ENCODE measurements at regions not wholly inside any gene's neighbourhood (a gene's known extent, or its start where the extent isn't known, plus 50 kb on each side); places are given as distances from the start of the nearest gene placed in this dataset.

GRCh38 chr13:97131447-97131846 is 90.7 kb upstream of the MBNL2 start:
- ChIA-PET POLR2A (no interaction called here), CTCF (ENCODE audit: low intra/inter-chr PET ratio, low total read pairs) (no interaction called here)
- H3K4me2 ChIP-seq (ENCODE audit: low read depth, low read length), result no peak overlapping the region
- in situ Hi-C loops (cut with HindIII; ENCODE audit: extremely low pct_ligation_motif_present, low pct_unique_long_range_greater_than_20kb), result no loop called here
- no peak overlapping the region for H3K4me3 ChIP-seq (replicated peaks in 1 of 3; ENCODE audit: insufficient read depth in 1 of 3, low read depth in 2 of 3, low read length in 3 of 3)
- no peak overlapping the region for H3K27ac ChIP-seq (ENCODE audit: extremely low read length, insufficient read depth, low read length)
- DNase-seq (ENCODE audit: low spot score) (no peak), FAIRE-seq (no peak), ATAC-seq (no peak)
- no peak overlapping the region for H2AFZ ChIP-seq (ENCODE audit: low read length)
- no peaks in the 10 kb centered on the region for H4K20me1 ChIP-seq (ENCODE audit: insufficient read depth, low read length)
- 44% methylated on average over 4 of the region's 4 CpGs for WGBS (ENCODE audit: low lambda C conversion rate)
- H3K9ac ChIP-seq (ENCODE audit: insufficient read depth, low read depth, low read length), result no peak overlapping the region
- H3K27me3 ChIP-seq (ENCODE audit: control insufficient read depth in 1 of 2, insufficient read depth in 2 of 2, low read length in 2 of 2), result no peaks in the 10 kb centered on the region
- BruUV-seq (replicated peaks), result no TSS peak
- TF ChIP-seq ZNF18 (CRISPR knock-in tag; IDR thresholded peaks at IDR 0.05; ENCODE audit: insufficient replicate concordance) (no peak), TFDP1 (CRISPR knock-in tag; IDR thresholded peaks at IDR 0.05; ENCODE audit: borderline replicate concordance) (no peak), ZNF674 (CRISPR knock-in tag; IDR thresholded peaks at IDR 0.05; ENCODE audit: low read depth) (no peak), ZNF441 (CRISPR knock-in tag; IDR thresholded peaks at IDR 0.05; ENCODE audit: borderline replicate concordance) (no peak), SKI (IDR thresholded peaks at IDR 0.05; ENCODE audit: partially characterized antibody) (no peak), FOXC1 (CRISPR knock-in tag; IDR thresholded peaks at IDR 0.05; ENCODE audit: borderline replicate concordance) (no peak), ZNF333 (CRISPR knock-in tag; IDR thresholded peaks at IDR 0.05; ENCODE audit: borderline replicate concordance) (no peak), NR3C1 (CRISPR knock-in tag; IDR thresholded peaks at IDR 0.05) (no peak)
- intact Hi-C loops (cut with micrococcal nuclease; ENCODE audit: unreplicated experiment), result no loop called here
- peaks cover 41% of the 10 kb centered on the region for H3K4me1 ChIP-seq (ENCODE audit: insufficient read depth, low read length)
- H3K79me2 ChIP-seq (ENCODE audit: insufficient read depth, low read length), result no peaks in the 10 kb centered on the region
- H3K36me3 ChIP-seq (replicated peaks in 1 of 2; ENCODE audit: control insufficient read depth in 1 of 2, insufficient read depth in 2 of 2, low read length in 2 of 2), result no peaks in the 10 kb centered on the region
- H3K9me3 ChIP-seq (ENCODE audit: low read length), result no peaks in the 10 kb centered on the region
